GM12874 (cell line): ENCODE measurements at regions not wholly inside any gene's neighbourhood (a gene's known extent, or its start where the extent isn't known, plus 50 kb on each side); places are given as distances from the start of the nearest gene placed in this dataset.

ENCODE experiments used
- TF ChIP-seq, protein P1 (sequence below): IDR thresholded peaks from 2 replicates; pipeline ENCODE4 v1.5.1; 2011; ENCODE audit warnings: low read depth, mild to moderate bottlenecking, control low read depth, low read length, moderate library complexity; ENCODE audit not compliant: insufficient read depth

DNA sequence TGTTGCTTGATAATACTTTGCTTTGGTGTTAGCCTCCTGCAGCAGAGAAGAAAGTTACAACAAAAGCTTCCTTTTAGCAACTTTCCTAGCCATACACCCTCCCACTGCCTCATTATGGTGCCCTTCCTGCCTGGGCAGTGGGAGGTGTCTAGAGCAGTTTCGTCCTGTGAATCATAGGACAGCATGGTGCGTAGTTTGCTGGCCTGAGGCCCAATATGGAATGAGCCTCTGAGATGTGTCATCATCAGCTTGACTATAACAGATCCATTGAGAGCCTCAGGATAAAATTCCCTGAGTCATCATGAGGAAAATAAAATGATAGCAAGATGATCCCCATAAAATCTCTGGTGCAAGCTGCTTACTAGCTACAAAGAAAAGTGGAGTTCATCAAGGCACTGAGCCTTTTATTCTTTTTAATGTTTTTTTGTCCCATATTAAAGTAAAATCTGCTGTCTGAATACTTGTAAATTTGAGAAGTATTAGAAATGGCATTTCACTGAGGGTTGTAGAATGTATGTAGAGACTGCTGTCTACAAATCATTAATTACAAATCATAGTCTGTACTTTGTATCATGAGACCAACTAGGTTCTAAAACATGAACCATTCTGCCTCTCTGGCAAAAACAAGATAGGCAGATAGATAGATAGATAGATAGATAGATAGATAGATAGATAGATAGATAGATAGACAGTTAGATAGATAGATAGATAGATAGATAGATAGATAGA is 303.0 kb upstream of the PDE4D start:
- TF ChIP-seq, protein P1, sequence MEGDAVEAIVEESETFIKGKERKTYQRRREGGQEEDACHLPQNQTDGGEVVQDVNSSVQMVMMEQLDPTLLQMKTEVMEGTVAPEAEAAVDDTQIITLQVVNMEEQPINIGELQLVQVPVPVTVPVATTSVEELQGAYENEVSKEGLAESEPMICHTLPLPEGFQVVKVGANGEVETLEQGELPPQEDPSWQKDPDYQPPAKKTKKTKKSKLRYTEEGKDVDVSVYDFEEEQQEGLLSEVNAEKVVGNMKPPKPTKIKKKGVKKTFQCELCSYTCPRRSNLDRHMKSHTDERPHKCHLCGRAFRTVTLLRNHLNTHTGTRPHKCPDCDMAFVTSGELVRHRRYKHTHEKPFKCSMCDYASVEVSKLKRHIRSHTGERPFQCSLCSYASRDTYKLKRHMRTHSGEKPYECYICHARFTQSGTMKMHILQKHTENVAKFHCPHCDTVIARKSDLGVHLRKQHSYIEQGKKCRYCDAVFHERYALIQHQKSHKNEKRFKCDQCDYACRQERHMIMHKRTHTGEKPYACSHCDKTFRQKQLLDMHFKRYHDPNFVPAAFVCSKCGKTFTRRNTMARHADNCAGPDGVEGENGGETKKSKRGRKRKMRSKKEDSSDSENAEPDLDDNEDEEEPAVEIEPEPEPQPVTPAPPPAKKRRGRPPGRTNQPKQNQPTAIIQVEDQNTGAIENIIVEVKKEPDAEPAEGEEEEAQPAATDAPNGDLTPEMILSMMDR = no peak

DNA sequence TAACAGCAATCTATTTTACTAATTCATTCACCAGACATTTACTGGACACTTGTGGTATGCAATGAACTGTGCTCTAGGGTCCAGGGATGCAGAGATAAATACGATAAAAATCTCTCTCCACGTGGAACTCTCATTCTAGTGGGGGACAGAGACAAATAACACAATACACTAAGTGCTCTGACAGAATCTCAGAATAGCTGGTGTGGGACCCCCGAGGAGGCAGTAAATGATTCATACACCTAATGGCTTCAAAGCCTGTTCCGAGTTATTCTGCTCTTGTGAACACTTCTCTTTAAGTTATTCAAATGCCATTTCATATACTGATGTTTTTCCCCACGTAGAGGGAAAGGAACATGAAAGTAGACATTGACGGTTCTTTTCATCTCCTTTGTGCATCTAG is 302.0 kb upstream of the PDE4D start:
- TF ChIP-seq, protein P1 = no peak

DNA sequence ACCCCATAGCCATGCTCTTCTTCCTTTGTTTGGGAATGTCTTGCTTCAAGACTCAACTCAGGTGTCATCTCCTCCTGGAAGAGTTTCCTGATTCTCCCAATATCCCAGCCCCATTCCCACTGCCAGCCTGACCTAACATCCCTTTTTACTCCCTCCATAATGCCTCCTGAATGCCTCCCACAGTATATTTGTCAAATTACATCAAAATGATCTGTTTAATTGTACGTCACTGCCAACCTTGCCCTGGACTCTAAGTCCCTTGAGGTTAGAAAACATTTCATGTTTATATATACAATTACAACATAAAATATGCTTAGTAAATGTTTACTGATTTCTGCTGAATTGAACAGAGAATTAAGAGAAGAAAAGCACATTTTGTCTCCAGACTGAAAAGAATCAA is 301.6 kb upstream of the PDE4D start:
- TF ChIP-seq, protein P1 = no peak

DNA sequence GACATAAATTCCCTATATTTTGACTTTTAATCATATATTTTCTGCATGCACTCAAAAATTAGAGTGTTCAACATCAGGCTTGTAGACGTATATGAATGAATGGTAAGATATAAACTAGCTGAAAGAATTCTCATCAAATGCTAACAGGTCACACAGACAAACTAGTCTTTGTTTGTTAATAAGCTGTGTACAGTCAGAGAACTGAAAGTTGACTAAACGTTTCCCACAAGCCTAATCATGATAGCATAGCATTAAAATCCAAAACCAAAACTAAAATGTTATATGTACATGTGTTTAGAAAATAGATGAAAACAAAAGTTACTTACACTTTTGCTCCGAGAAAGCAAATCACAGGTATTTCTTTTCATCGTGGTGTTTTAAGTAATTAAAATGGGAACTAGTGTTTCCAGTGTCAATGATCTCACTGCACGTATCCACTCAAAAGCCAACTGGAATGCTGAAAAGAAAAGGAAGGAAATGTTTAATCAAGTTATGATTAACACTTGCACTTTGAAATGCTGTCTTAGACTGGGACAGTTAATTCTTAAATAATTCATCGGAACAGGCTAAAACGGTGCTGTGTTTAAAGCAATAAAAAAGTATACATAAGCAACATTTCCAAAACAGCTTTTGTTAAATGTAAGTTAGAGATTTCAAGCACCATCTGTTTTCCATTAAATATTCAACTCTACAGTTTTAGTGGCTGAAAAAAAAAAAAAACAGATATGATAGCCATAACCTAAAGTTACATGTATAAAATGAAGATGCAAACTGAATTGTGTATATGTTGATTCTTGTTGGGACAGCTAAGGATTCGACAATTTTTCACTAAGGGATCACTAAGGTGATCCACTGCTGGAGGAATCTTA is 291.9 kb upstream of the PDE4D start:
- TF ChIP-seq, protein P1 = no peak

DNA sequence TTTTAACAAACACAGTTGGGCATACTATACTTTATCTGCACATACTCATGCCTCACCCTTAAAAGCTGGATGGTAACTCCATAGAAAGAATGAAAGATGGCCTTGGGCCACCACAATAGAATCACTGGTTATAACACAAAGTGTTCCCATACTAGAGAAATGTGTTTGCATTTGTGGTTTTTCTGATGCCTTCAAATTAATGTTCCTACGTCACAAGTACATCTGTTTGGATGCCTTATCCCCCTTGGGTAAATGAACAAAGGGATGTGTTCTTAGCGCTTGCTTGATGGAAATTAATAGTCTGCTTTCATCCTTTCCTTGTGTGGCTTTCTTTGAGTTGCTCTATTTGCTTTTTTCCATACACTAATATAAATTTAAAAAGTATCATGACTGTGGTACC is 291.1 kb upstream of the PDE4D start:
- TF ChIP-seq, protein P1 = no peak

DNA sequence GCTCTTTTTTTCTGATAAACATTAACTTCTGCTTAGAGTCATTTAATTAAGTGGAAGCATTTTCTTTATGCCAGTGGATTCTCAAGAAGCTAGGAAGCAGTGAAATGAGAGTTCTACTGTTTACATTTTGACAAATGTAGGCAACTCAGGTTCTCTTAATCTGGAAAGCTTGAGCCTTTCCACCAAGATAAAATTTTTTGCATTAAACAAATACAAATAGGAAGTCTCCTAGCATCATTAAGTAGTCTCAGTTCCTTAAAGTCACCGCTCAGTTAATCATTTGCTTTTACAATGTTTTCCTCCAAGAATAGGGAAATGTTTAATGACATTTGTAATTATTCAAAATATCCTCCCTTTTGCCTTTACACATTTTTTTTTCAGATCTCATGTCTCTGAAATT is 290.4 kb upstream of the PDE4D start:
- TF ChIP-seq, protein P1 = no peak

DNA sequence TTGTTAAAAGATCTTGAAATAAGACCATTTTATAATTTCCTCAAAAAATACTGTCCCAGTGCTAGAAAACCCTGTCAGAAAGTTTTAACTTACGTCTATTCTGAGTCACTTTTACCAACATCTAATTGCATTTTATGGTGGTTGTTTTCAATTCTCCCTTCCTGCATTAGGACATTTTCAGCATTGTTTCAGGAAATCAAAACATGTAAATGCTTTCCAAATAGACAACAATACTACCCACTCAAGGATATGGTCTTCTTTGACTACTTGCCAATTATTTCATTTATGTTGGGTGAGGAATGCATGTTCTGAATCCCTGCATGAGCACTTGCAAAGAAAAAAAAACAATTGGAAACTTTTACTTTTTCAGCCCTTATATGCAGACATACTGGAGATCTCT is 284.6 kb upstream of the PDE4D start:
- TF ChIP-seq, protein P1 = no peak
